Upper lobe of left lung (tissue), 6 donors: ENCODE measurements at regions not wholly inside any gene's neighbourhood (a gene's known extent, or its start where the extent isn't known, plus 50 kb on each side); places are given as distances from the start of the nearest gene placed in this dataset.

Source experiments
- ATAC-seq, 2 donors: fragments of 200-7000 bp; cut with Tn5 transposase; one replicate each; pipeline ENCODE4 v1.9.1; 2022; ENCODE audit warnings: mild to moderate bottlenecking in 2 of 2, moderate library complexity in 2 of 2; ENCODE audit not compliant: low FRiP score in 2 of 2
- DNase-seq, 2 donors: peaks; one replicate each; pipeline ENCODE4 v3.0.0-alpha.2; 2019 to 2020
- H3K27ac ChIP-seq, 4 donors: fragments of 200-600 bp; sonication (generic); one replicate each; pipeline ENCODE4 v1.5.1; 2016 to 2019
- H3K27me3 ChIP-seq, 4 donors: fragments of 200-600 bp; sonication (generic); one replicate each; pipeline ENCODE4 v1.5.1; 2017 to 2019
- H3K36me3 ChIP-seq, 4 donors: fragments of 200-600 bp; sonication (generic); one replicate each; pipeline ENCODE4 v1.5.1; 2016 to 2019
- H3K4me1 ChIP-seq, 4 donors: fragments of 200-600 bp; sonication (generic); one replicate each; pipeline ENCODE4 v1.5.1; 2018 to 2019
- H3K4me3 ChIP-seq, 4 donors: fragments of 200-600 bp; sonication (generic); one replicate each; pipeline ENCODE4 v1.5.1; 2017 to 2019; ENCODE audit warnings: mild to moderate bottlenecking in 2 of 4, moderate library complexity in 1 of 4
- H3K9me3 ChIP-seq, 4 donors: fragments of 200-600 bp; sonication (generic); one replicate each; pipeline ENCODE4 v1.5.1; 2018 to 2019
- EP300 ChIP-seq, 4 donors: sonication (generic); formaldehyde crosslinking; IDR thresholded peaks; one replicate each; pipeline ENCODE4 v1.5.1; 2017; ENCODE audit warnings: antibody characterized with exemption in 4 of 4, control low read depth in 2 of 4
- POLR2A ChIP-seq, 4 donors: fragments of 450-650 bp; IDR thresholded peaks; one replicate each; pipeline ENCODE4 v1.5.1; 2016 to 2017; ENCODE audit warnings: antibody characterized with exemption in 4 of 4, mild to moderate bottlenecking in 2 of 4
- POLR2AphosphoS5 ChIP-seq, 2 donors: sonication (generic); formaldehyde crosslinking; IDR thresholded peaks; one replicate each; pipeline ENCODE4 v1.5.1; 2017; ENCODE audit warnings: antibody characterized with exemption in 2 of 2
- WGBS, 2 donors: methylation state at CpG; one replicate each; pipeline ENCODE4 v1.1.5; 2017 to 2018; 5-methylcytosine and 5-hydroxymethylcytosine counted together
- TF ChIP-seq, protein P1 (sequence below), 6 experiments: fragments of 450-650 bp in 4 of 6; fragments of 200-600 bp in 2 of 6; sonication (generic) in 2 of 6; IDR thresholded peaks; one replicate each; pipeline ENCODE4 v1.5.1; 2016 to 2019; ENCODE audit warnings: antibody characterized with exemption in 6 of 6
- donor health status: DM: no; HTN: no; CAD: no; lungs with moderate emphysema.
- donor health status: DM: no; HTN: yes; CAD: no; lungs with severe emphysema.

DNA sequence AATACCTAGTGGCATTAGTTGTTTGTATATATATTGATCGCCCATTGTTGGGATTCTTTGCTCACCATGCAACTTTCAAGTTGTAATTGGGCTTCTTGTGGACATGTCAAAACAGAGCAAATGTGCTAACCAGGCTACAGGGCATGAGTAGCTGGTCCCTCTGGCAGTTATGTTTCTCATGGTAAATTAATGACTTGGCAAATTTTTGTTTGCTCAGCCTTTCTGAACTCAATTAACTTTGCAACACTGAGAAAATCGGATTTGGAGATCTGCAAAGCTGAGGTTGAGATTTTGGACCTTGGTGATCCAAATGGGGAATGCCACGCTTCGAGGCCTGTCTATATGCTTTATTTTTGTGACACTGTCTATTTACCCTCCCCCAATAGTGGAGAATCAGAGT, 138.5 kb upstream of the PIRT start:
- no peak for ATAC-seq
- no peak for DNase-seq

DNA sequence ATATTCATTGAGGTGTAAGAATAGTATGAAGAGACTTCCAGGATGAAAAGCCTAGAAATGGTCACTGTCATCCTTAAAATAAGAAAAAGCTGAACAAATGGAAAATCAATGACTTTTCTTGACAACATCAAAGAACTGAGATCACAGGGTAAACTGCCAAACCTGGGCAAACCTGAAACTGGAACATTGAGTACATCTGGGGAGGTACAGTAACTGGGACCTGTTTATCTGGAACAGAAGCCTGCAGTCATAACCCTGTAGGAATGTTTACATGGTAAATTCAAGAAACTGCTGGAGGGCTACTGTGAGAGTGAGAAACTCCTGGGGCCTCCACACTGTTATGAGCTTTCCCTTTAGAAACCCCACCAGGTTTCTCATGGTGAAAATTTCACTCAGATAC, 130.1 kb upstream of the PIRT start:
- H3K27me3 ChIP-seq, result peaks cover 0 to 2% (median 0%) of the 10 kb centered on the region in 4 donors
- no peaks in the 10 kb centered on the region for H3K36me3 ChIP-seq
- H3K4me3 ChIP-seq, result no peak overlapping the region
- TF ChIP-seq POLR2A (IDR thresholded peaks at IDR 0.05), result no peak
- TF ChIP-seq, protein P1, sequence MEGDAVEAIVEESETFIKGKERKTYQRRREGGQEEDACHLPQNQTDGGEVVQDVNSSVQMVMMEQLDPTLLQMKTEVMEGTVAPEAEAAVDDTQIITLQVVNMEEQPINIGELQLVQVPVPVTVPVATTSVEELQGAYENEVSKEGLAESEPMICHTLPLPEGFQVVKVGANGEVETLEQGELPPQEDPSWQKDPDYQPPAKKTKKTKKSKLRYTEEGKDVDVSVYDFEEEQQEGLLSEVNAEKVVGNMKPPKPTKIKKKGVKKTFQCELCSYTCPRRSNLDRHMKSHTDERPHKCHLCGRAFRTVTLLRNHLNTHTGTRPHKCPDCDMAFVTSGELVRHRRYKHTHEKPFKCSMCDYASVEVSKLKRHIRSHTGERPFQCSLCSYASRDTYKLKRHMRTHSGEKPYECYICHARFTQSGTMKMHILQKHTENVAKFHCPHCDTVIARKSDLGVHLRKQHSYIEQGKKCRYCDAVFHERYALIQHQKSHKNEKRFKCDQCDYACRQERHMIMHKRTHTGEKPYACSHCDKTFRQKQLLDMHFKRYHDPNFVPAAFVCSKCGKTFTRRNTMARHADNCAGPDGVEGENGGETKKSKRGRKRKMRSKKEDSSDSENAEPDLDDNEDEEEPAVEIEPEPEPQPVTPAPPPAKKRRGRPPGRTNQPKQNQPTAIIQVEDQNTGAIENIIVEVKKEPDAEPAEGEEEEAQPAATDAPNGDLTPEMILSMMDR (IDR thresholded peaks at IDR 0.05), result no peak
- no peak for TF ChIP-seq EP300 (IDR thresholded peaks at IDR 0.05)
- no peak for TF ChIP-seq POLR2AphosphoS5 (IDR thresholded peaks at IDR 0.05)
- DNase-seq (no peak), ATAC-seq (no peak)
- no peaks in the 10 kb centered on the region for H3K4me1 ChIP-seq
- no peaks in the 10 kb centered on the region for H3K9me3 ChIP-seq
- no peak overlapping the region for H3K27ac ChIP-seq

More for the DNA sequence above, 138.5 kb upstream of the PIRT start:
- Histone ChIP-seq H3K4me1 (no peaks in the 10 kb centered on the region), H3K4me3 (no peak overlapping the region), H3K27ac (no peak overlapping the region), H3K9me3 (no peaks in the 10 kb centered on the region), H3K36me3 (no peaks in the 10 kb centered on the region), H3K27me3 (no peaks in the 10 kb centered on the region)
- WGBS, 2 donors, result 78 to 83% methylated on average over 4 of the region's 4 CpGs
- no peak for TF ChIP-seq POLR2A (IDR thresholded peaks at IDR 0.05)
- TF ChIP-seq, protein P1 (IDR thresholded peaks at IDR 0.05), result no peak
- TF ChIP-seq POLR2AphosphoS5 (IDR thresholded peaks at IDR 0.05), result no peak
- no peak for TF ChIP-seq EP300 (IDR thresholded peaks at IDR 0.05)

DNA sequence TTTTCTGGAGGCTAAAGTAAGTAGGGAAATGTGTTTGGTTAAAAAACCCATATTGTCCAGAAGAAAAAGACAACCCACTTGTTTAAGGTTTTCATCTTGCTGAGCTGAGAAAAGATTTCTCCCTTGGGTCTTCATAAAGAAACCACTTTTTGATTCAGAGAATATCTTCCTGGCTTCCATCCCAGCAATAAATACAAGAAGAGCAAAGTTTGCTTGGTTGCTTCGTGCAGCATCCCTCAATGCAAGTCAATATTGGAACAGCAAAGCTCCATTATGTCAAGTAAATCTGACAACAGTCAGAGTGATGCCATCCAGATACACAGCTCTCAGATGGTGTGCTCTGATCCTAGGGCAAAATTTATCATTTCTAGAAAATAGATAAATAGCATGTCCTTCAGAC, 118.9 kb upstream of the PIRT start:
- TF ChIP-seq, protein P1 (IDR thresholded peaks at IDR 0.05), result no peak
- 40 to 44% methylated on average over 1 of the region's 1 CpG for WGBS, 2 donors
- Histone ChIP-seq H3K27ac (no peak overlapping the region), H3K9me3 (no peaks in the 10 kb centered on the region), H3K27me3 (no peaks in the 10 kb centered on the region), H3K4me3 (no peak overlapping the region), H3K36me3 (no peaks in the 10 kb centered on the region), H3K4me1 (no peaks in the 10 kb centered on the region)
- ATAC-seq, result no peak
- no peak for DNase-seq

DNA sequence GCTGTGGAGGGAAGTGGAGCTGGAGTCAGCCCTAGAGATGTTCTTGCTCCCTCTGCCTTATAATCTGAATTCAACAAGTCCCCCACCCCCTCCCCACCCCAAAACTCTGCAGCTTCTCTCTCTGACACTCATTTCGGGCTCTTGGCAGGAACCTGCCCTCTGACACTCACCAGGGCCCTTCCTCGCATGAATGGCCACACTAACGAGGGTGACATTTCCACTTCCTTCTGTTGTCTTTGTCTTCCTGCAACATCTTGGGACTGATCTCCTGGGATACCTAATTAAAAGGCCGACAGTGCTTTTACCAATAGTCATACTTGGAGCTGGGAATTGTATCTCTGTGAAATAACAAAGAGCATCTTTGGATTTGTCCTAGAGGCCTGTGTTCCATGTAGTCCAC, 106.9 kb upstream of the PIRT start:
- TF ChIP-seq POLR2AphosphoS5 (IDR thresholded peaks at IDR 0.05), result no peak
- TF ChIP-seq POLR2A (IDR thresholded peaks at IDR 0.05), result no peak
- TF ChIP-seq EP300 (IDR thresholded peaks at IDR 0.05), result no peak
- TF ChIP-seq, protein P1 (IDR thresholded peaks at IDR 0.05), result no peak
- Histone ChIP-seq H3K4me1 (no peaks in the 10 kb centered on the region), H3K36me3 (no peaks in the 10 kb centered on the region), H3K27me3 (no peaks in the 10 kb centered on the region), H3K27ac (no peak overlapping the region), H3K9me3 (no peaks in the 10 kb centered on the region), H3K4me3 (no peak overlapping the region)
- DNase-seq (no peak), ATAC-seq (no peak)
- 17 to 23% methylated on average over 4 of the region's 4 CpGs for WGBS, 2 donors

DNA sequence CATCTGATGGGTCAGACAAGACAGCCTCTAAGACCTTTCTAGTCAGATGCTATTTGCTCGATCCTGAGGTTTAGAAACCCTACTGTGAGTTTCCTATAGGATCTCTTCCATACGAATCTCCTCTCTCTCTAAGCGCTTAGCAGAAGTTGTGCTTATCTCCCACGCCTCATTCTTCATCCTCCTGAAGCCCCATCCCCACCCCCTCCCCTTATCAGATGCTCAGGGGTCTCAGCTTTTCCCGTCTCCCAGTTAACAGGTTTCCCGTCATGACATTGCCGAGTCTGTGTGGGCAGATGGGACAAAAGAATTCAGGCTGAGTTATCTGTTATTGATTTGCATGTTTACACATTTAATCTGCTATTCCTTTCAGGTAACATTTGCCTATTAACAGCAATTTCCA, 99.0 kb upstream of the PIRT start:
- no peak overlapping the region for H3K27ac ChIP-seq
- H3K9me3 ChIP-seq, result no peaks in the 10 kb centered on the region
- DNase-seq (no peak), ATAC-seq (no peak)
- no peaks in the 10 kb centered on the region for H3K27me3 ChIP-seq
- TF ChIP-seq POLR2A (IDR thresholded peaks at IDR 0.05) (no peak), POLR2AphosphoS5 (IDR thresholded peaks at IDR 0.05) (no peak), EP300 (IDR thresholded peaks at IDR 0.05) (no peak)
- TF ChIP-seq, protein P1 (IDR thresholded peaks at IDR 0.05), result no peak
- WGBS, 2 donors, result 16 to 20% methylated on average over 7 of the region's 7 CpGs
- H3K4me1 ChIP-seq, result no peaks in the 10 kb centered on the region
- H3K36me3 ChIP-seq, result no peaks in the 10 kb centered on the region
- H3K4me3 ChIP-seq, result no peak overlapping the region
